SK-N-SH (cell line): ENCODE measurements at regions not wholly inside any gene's neighbourhood (a gene's known extent, or its start where the extent isn't known, plus 50 kb on each side); places are given as distances from the start of the nearest gene placed in this dataset.

Source experiments
- CTCF ChIA-PET: fragments of 300-600, 350-600 bp; formaldehyde crosslinking; extraction: SDS; loops from one replicate; lab custom pipeline; 2021; lab: Yijun Ruan, JAX
- POLR2A ChIA-PET: fragments of 350-600 bp; sonication (Branson Sonifier 250); formaldehyde crosslinking; extraction: SDS; loops from one replicate; lab custom pipeline; 2020; ENCODE audit warnings: antibody characterized with exemption, inconsistent platforms; lab: Yijun Ruan, JAX
- DNase-seq: peaks from one replicate; pipeline ENCODE4 v3.0.0; 2012
- H2AFZ ChIP-seq: fragments of 200-600 bp; sonication (generic); 2 replicates; pipeline ENCODE4 v1.8.1; 2016; ENCODE audit warnings: antibody characterized with exemption, mild to moderate bottlenecking, low read depth
- H3F3A ChIP-seq: fragments of 200-600 bp; sonication (generic); replicated peaks from 2 replicates; pipeline ENCODE3; 2016; ENCODE audit warnings: antibody characterized with exemption, mild to moderate bottlenecking; ENCODE audit not compliant: insufficient read depth
- H3K27ac ChIP-seq, 2 experiments: fragments of 200-500 bp in 1 of 2; fragments of 200-600 bp in 1 of 2; sonication (Bioruptor generic) in 1 of 2; sonication (generic), shearing (Covaris generic) in 1 of 2; 2 replicates each; pipeline versions ENCODE4 v1.5.1 to v1.6.1; 2014 to 2016; ENCODE audit warnings: low read depth in 2 of 2, inconsistent platforms in 1 of 2, low read length in 1 of 2, mild to moderate bottlenecking in 1 of 2, mixed read lengths in 1 of 2
- H3K27me3 ChIP-seq: fragments of 200-600 bp; sonication (generic), shearing (Covaris generic); 2 replicates; pipeline ENCODE4 v1.6.1; 2016; ENCODE audit warnings: mixed run types; ENCODE audit not compliant: insufficient read depth
- H3K36me3 ChIP-seq, 2 experiments: fragments of 200-500 bp in 1 of 2; fragments of 200-600 bp in 1 of 2; sonication (Bioruptor generic) in 1 of 2; sonication (generic) in 1 of 2; replicated peaks in 1 of 2; 2 replicates each; pipeline versions ENCODE3 to v1.5.1; 2014 to 2016; ENCODE audit warnings: low read length in 1 of 2, mild to moderate bottlenecking in 1 of 2; ENCODE audit not compliant: insufficient read depth in 2 of 2, control insufficient read depth in 1 of 2
- H3K4me1 ChIP-seq, 2 experiments: fragments of 200-500 bp in 1 of 2; fragments of 200-600 bp in 1 of 2; sonication (Bioruptor generic) in 1 of 2; sonication (generic), shearing (Covaris generic) in 1 of 2; 2 replicates each; pipeline versions ENCODE4 v1.5.1 to v1.6.1; 2014 to 2016; ENCODE audit warnings: low read depth in 1 of 2, low read length in 1 of 2, mixed run types in 1 of 2; ENCODE audit not compliant: insufficient read depth in 2 of 2, control insufficient read depth in 1 of 2
- H3K4me2 ChIP-seq: fragments of 200-600 bp; sonication (generic), shearing (Covaris generic); 2 replicates; pipeline ENCODE4 v1.6.1; 2017; ENCODE audit warnings: mixed run types
- H3K4me3 ChIP-seq, 2 experiments: fragments of 200-500 bp in 1 of 2; fragments of 200-600 bp in 1 of 2; sonication (Bioruptor generic) in 1 of 2; sonication (generic), shearing (Covaris generic) in 1 of 2; 2 replicates each; pipeline versions ENCODE4 v1.5.1 to v1.8.1; 2014 to 2016; ENCODE audit warnings: low read depth in 2 of 2, inconsistent platforms in 1 of 2, low read length in 1 of 2, mild to moderate bottlenecking in 1 of 2, mixed read lengths in 1 of 2, moderate library complexity in 1 of 2
- H3K79me2 ChIP-seq: fragments of 200-600 bp; sonication (generic); 2 replicates; pipeline ENCODE4 v1.8.1; 2017; ENCODE audit warnings: mild to moderate bottlenecking; ENCODE audit not compliant: insufficient read depth
- H3K9ac ChIP-seq: fragments of 200-600 bp; sonication (generic); 2 replicates; pipeline ENCODE4 v1.6.1; 2017; ENCODE audit warnings: mixed run types
- H3K9me2 ChIP-seq: fragments of 200-600 bp; sonication (generic); 2 replicates; pipeline ENCODE4 v1.6.1; 2017; ENCODE audit warnings: mixed run types
- H3K9me3 ChIP-seq: fragments of 200-600 bp; sonication (generic); 2 replicates; pipeline ENCODE4 v1.6.1; 2017; ENCODE audit warnings: mixed run types, mild to moderate bottlenecking, moderate library complexity
- H4K20me1 ChIP-seq: fragments of 200-600 bp; sonication (generic); 2 replicates; pipeline ENCODE4 v1.6.1; 2017; ENCODE audit warnings: mild to moderate bottlenecking, mixed run types; ENCODE audit not compliant: insufficient read depth
- CTCF ChIP-seq: fragments of 200-600 bp; sonication (generic); IDR thresholded peaks from 2 replicates; pipeline ENCODE4 v1.6.1; 2017; ENCODE audit warnings: antibody characterized with exemption, mild to moderate bottlenecking, moderate library complexity
- EZH2phosphoT487 ChIP-seq: fragments of 200-600 bp; sonication (generic); IDR thresholded peaks from 2 replicates; pipeline ENCODE4 v1.6.1; 2017; ENCODE audit warnings: low read depth, mixed run types, mild to moderate bottlenecking, antibody characterized with exemption, moderate library complexity, borderline replicate concordance
- FOXM1 ChIP-seq: IDR thresholded peaks from 2 replicates; pipeline ENCODE4 v1.4.0; 2012; ENCODE audit warnings: low read depth, mild to moderate bottlenecking
- GATA2 ChIP-seq: sonication (generic); formaldehyde crosslinking; IDR thresholded peaks from 2 replicates; pipeline ENCODE4 v1.5.0; 2020; ENCODE audit warnings: mild to moderate bottlenecking, missing genetic modification reagents
- JUND ChIP-seq: IDR thresholded peaks from 2 replicates; pipeline ENCODE4 v1.4.0; 2012
- NFIC ChIP-seq: IDR thresholded peaks from 2 replicates; pipeline ENCODE4 v1.4.0; 2012; ENCODE audit warnings: borderline replicate concordance
- NRF1 ChIP-seq: IDR thresholded peaks from 2 replicates; pipeline ENCODE4 v1.6.1; 2012; ENCODE audit warnings: low read depth, mild to moderate bottlenecking, low read length
- PBX3 ChIP-seq: IDR thresholded peaks from 2 replicates; pipeline ENCODE4; 2012
- RAD21 ChIP-seq: IDR thresholded peaks from 2 replicates; pipeline ENCODE4 v1.6.1; 2012; ENCODE audit warnings: mild to moderate bottlenecking, low read length
- RCOR1 ChIP-seq: fragments of 150-350 bp; IDR thresholded peaks from 2 replicates; pipeline ENCODE4 v1.6.1; 2017; ENCODE audit warnings: antibody characterized with exemption, low read length
- RXRA ChIP-seq: IDR thresholded peaks from 2 replicates; pipeline ENCODE4 v1.4.0; 2012; ENCODE audit warnings: low read depth, mild to moderate bottlenecking, borderline replicate concordance
- SIN3A ChIP-seq: IDR thresholded peaks from 2 replicates; pipeline ENCODE4 v1.6.1; 2012; ENCODE audit warnings: low read depth, mild to moderate bottlenecking, low read length, moderate library complexity, borderline replicate concordance
- TCF12 ChIP-seq: IDR thresholded peaks from 2 replicates; pipeline ENCODE4 v1.4.0; 2012
- USF1 ChIP-seq: IDR thresholded peaks from 2 replicates; pipeline ENCODE4 v1.4.0; 2012; ENCODE audit warnings: low read depth, borderline replicate concordance
- WGBS: methylation state at CpG from one replicate; pipeline ENCODE4 v1.1.6; 2017; ENCODE audit warnings: low lambda C conversion rate; 5-methylcytosine and 5-hydroxymethylcytosine counted together

GRCh38 chr2:12173271-12173942 is 427.0 kb downstream of the LPIN1 start (continued):
- no peak for TF ChIP-seq EZH2phosphoT487
- no peak for TF ChIP-seq RXRA

GRCh38 chr2:12173943-12174340 is 427.5 kb downstream of the LPIN1 start:
- H3K4me2 ChIP-seq = no peak overlapping the region
- H3K36me3 ChIP-seq = no peaks in the 10 kb centered on the region
- peaks cover 41 to 46% of the 10 kb centered on the region in 2 experiments for H3K4me1 ChIP-seq
- 75% methylated on average over 2 of the region's 2 CpGs for WGBS
- TF ChIP-seq GATA2 (CRISPR knock-in tag) (no peak), JUND (no peak), FOXM1 (no peak), PBX3 (no peak), RAD21 (no peak), SIN3A (no peak), NRF1 (no peak), CTCF (no peak), NFIC (no peak), RCOR1 (no peak), USF1 (no peak), TCF12 (no peak)
- H2AFZ ChIP-seq = no peak overlapping the region
- H3K27me3 ChIP-seq = no peaks in the 10 kb centered on the region
- no peak for DNase-seq
- no peaks in the 10 kb centered on the region for H3K9me3 ChIP-seq
- no peaks in the 10 kb centered on the region for H3K79me2 ChIP-seq
- H3K27ac ChIP-seq = no peak overlapping the region
- no peak overlapping the region for H3K4me3 ChIP-seq
- ChIA-PET CTCF (interaction anchor here (1.1 to 1.9 kb wide), 2 partner anchors 13 to 833 kb away, joined by 3 to 5 read pairs; no protein-coding TSS in a partner anchor), POLR2A (no interaction called here)
- H3K9me2 ChIP-seq = no peaks in the 10 kb centered on the region
- no peaks in the 10 kb centered on the region for H4K20me1 ChIP-seq
- H3F3A ChIP-seq = peaks cover 6% of the 10 kb centered on the region
- no peak overlapping the region for H3K9ac ChIP-seq
